CD4-positive, alpha-beta T cell treated with Interleukin-12 subunit alpha and Interleukin-12 subunit beta, for 1 hour (primary cell): ENCODE measurements at regions not wholly inside any gene's neighbourhood (a gene's known extent, or its start where the extent isn't known, plus 50 kb on each side); places are given as distances from the start of the nearest gene placed in this dataset.

ENCODE experiments used
- DNase-seq: peaks from one replicate; pipeline ENCODE4 v3.0.0-alpha.2; 2020

DNA sequence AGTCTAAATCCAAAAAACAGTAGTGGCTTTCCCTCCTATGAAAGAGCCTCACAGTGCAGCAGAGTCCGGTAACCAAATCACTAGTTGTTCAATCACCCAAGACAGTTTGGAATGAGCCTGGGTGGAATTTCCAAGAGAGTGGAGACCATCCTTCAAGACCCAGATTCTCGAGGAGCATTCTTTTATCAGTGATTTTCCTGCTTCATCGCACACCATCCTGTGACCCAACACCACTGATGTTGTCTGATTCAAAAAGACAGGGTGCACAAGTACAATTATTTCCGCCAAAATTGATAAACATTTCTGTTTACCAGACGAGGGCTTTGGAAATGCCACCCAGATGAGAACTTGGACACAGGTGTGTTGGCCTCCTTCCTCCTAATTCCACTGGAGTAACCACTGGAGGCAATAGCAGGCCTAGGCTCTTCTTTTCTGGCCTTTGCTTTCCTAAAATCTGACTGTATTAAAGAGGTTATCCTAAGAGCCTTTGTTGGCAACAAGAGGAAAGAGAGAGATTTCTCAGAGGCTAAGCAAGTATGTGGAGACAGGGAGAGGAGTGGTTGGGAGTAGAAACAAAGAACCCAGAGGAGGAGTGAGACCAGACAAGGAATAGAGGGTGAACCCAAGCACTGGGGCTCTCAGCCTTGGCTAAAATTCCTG is 56.3 kb upstream of the S1PR3 start:
- DNase-seq = no peak

DNA sequence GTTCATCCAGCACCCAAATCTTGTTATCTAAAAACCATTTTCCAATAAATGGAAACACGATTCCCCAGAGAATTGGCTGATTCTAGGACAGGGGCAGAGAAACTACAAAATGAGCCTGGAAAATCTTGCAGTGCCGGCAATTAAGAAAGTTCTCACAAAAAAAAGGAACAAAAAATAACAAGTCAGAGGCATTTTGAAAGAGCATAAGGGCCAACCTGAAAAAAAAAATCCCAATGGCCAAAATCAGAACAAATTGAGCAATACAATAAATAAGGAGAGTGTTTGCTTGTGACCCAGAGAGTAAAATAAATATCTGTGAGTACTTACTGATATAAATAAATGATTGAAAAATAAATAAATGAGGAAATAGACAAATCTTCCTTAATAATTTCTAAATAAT is 55.1 kb upstream of the S1PR3 start:
- no peak for DNase-seq

DNA sequence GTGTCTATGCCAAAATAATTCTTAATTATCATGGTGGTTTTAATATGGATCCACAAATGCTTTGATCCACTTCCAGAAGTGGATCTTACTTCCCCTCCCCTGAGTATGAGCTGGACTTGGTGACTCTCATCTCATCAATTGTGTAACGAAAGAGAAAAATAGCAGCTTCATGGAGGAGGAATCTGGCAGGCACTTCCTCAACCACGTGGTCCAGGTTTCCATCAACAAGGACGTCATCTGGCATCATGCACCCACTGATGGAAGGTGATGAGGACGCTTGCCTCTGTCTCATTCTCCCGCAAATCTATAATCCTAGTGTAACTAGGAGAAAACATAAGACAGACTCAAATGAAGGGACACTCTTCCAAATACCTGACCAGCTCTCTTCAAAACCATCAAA is 54.6 kb upstream of the S1PR3 start:
- no peak for DNase-seq

DNA sequence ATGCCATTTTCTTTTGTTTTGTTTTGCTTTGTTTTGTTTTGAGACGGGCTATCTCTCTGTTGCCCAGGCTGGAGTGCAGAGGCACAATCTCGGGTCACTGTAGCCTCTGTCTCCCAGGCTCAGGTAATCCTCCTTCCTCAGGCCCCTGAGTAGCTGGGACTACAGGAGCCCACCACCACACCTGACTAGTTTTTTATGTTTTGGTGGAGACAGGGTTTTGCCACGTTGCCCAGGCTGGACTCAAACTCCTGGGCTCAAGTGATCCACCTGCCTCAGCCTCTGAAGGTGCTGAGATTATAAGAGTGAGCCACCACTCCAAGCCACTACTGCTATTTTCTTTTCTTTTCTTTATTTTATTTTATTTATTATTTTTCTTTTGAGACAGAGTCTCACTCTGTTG is 54.0 kb upstream of the S1PR3 start:
- DNase-seq = no peak

DNA sequence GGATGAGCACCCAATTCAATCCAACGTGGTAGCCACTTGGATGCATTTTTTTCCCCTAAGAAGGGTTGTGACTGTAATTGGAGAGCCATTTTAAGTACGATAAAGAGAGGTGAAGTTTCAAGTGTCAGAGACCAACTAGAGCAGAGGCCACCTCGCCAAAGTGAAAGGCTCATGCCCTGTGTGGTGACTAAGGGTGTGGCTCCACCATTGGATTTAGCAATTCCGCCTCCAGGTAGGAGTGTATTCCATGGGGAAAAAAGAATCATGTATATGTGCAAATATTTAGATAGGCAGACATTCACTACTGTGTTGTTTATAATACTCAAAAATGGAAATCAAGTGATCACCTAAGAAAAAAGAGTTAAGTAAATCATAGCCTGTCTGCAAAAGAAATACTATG is 53.1 kb upstream of the S1PR3 start:
- no peak for DNase-seq
